Ovary (tissue), 3 donors: ENCODE measurements at regions not wholly inside any gene's neighbourhood (a gene's known extent, or its start where the extent isn't known, plus 50 kb on each side); places are given as distances from the start of the nearest gene placed in this dataset.

Experiments
- POLR2A ChIP-seq: fragments of 450-650 bp; IDR thresholded peaks from one replicate; pipeline ENCODE4 v1.6.1; 2017; ENCODE audit warnings: antibody characterized with exemption, mild to moderate bottlenecking, moderate library complexity
- TF ChIP-seq, protein P1 (sequence below), 3 donors: fragments of 450-650 bp in 2 of 3; fragments of 200-600 bp in 1 of 3; IDR thresholded peaks; one replicate each; pipeline versions ENCODE4 v1.5.1 to v1.8.0; 2016 to 2022; ENCODE audit warnings: antibody characterized with exemption in 3 of 3, mild to moderate bottlenecking in 1 of 3
- donor health status: DM: no; HTN: no; CAD: no.

DNA sequence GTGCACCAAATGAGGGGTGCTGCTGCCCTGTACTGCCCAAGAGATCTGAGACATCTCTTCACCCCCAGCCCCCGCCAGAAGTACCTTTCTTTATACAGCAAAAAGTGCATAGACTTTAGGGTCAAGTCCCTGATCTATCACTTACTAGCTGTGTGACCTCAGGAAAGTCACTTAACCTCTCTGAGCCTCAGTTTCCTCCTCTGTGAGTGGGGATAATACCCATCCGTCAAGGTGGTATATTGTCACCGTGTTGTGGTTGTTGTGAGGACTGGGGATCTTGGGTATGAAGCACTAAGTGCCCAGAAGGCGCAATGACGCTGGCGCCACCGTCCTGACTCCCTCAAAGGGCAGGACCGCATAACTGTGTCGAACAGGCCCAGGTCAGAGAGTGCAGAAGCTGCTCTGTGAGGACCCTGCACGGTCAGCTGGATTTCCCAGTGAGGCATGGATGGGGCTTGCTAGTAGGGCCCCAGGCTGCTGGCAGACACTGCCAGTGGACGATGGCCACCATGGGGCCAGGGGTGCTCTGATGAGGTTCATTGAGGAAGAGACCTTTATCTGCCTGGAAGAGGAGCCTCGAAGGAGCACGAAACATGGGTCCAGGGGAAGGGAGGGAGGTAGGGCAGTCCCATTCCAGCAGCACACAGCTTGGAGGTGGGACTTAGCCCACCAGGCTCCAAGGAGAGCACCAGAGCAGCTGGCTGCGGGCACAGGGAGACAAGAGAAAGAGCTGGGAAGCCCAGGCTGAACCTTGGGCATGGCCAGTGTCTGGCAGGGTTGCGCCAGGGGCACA is 61.8 kb upstream of the LAPTM4A start:
- TF ChIP-seq, protein P1, sequence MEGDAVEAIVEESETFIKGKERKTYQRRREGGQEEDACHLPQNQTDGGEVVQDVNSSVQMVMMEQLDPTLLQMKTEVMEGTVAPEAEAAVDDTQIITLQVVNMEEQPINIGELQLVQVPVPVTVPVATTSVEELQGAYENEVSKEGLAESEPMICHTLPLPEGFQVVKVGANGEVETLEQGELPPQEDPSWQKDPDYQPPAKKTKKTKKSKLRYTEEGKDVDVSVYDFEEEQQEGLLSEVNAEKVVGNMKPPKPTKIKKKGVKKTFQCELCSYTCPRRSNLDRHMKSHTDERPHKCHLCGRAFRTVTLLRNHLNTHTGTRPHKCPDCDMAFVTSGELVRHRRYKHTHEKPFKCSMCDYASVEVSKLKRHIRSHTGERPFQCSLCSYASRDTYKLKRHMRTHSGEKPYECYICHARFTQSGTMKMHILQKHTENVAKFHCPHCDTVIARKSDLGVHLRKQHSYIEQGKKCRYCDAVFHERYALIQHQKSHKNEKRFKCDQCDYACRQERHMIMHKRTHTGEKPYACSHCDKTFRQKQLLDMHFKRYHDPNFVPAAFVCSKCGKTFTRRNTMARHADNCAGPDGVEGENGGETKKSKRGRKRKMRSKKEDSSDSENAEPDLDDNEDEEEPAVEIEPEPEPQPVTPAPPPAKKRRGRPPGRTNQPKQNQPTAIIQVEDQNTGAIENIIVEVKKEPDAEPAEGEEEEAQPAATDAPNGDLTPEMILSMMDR (IDR thresholded peaks at IDR 0.05), result no peak
- no peak for TF ChIP-seq POLR2A
